ENCODE measurements at regions not wholly inside any gene's neighbourhood (a gene's known extent, or its start where the extent isn't known, plus 50 kb on each side); places are given as distances from the start of the nearest gene placed in this dataset.

GRCh38 chr2:108164318-108164717 lies 75.5 kb upstream of the SULT1C3 start:
- no peaks in the 10 kb centered on the region for H3K27me3 ChIP-seq
- no peak overlapping the region for H3K4me3 ChIP-seq
- no peaks in the 10 kb centered on the region for H3K36me3 ChIP-seq
- no peaks in the 10 kb centered on the region for H3K9me3 ChIP-seq
- no peaks in the 10 kb centered on the region for H3K4me1 ChIP-seq
- no peak overlapping the region for H3K27ac ChIP-seq
- DNase-seq = no peak
- TF ChIP-seq CTCF (IDR thresholded peaks at IDR 0.05) = no peak
- intact Hi-C loops (cut with DNase I; ENCODE audit: low total_unique reads) = no loop called here

GRCh38 chr2:108165729-108166128 lies 74.0 kb upstream of the SULT1C3 start:
- Histone ChIP-seq H3K4me1 (no peaks in the 10 kb centered on the region), H3K27ac (no peak overlapping the region), H3K27me3 (peaks cover 0 to 3% of the 10 kb centered on the region in 2 donors), H3K36me3 (no peaks in the 10 kb centered on the region), H3K4me3 (no peak overlapping the region), H3K9me3 (no peaks in the 10 kb centered on the region)
- intact Hi-C loops (cut with DNase I; ENCODE audit: low total_unique reads) = no loop called here
- no peak for TF ChIP-seq CTCF (IDR thresholded peaks at IDR 0.05)
- no peak for DNase-seq

- intact Hi-C loops (cut with DNase I; ENCODE audit: low total_unique reads) = no loop called here
- Histone ChIP-seq H3K4me1 (no peaks in the 10 kb centered on the region), H3K36me3 (no peaks in the 10 kb centered on the region), H3K27ac (no peak overlapping the region), H3K9me3 (no peaks in the 10 kb centered on the region), H3K4me3 (no peak overlapping the region), H3K27me3 (peaks cover 0 to 3% of the 10 kb centered on the region in 2 donors)
- no peak for DNase-seq
- TF ChIP-seq CTCF (IDR thresholded peaks at IDR 0.05) = no peak
Observed at GRCh38 chr2:108167699-108168098, 72.1 kb upstream of the SULT1C3 start.

- Histone ChIP-seq H3K4me1 (no peaks in the 10 kb centered on the region), H3K36me3 (no peaks in the 10 kb centered on the region), H3K27me3 (peaks cover 0 to 3% of the 10 kb centered on the region in 2 donors), H3K27ac (no peak overlapping the region), H3K9me3 (no peaks in the 10 kb centered on the region), H3K4me3 (no peak overlapping the region)
- TF ChIP-seq CTCF (IDR thresholded peaks at IDR 0.05) = peak in 1 of 2 experiments; percentile 25
- DNase-seq = no peak
- intact Hi-C loops (cut with DNase I; ENCODE audit: low total_unique reads) = no loop called here
Observed at GRCh38 chr2:108169982-108170625, 69.7 kb upstream of the SULT1C3 start.

DNA sequence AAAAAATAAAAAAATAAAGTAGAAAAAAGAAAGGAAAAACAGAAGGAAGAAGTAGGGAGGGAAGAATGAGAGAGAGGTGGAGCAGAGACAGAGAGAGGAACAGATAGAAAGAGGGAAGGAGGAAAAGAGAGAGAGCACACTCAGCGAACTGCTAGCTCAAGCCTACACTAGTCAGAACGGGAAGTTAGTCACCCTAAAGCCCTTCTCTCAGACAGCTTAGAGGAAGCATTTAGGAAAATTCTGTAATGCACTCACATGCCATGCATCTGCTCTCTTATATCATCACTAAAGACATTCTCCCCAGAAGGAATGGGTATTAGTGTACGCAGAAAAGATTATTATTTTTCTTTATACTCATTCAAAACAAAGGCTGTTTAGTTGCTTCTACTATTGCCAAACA lies 68.1 kb upstream of the SULT1C3 start:
- H3K9me3 ChIP-seq = no peaks in the 10 kb centered on the region
- no peak overlapping the region for H3K27ac ChIP-seq
- H3K27me3 ChIP-seq = peaks cover 0 to 3% of the 10 kb centered on the region in 2 donors
- no peak for TF ChIP-seq CTCF (IDR thresholded peaks at IDR 0.05)
- intact Hi-C loops (cut with DNase I; ENCODE audit: low total_unique reads) = no loop called here
- H3K4me1 ChIP-seq = no peaks in the 10 kb centered on the region
- DNase-seq = no peak
- H3K4me3 ChIP-seq = no peak overlapping the region
- no peaks in the 10 kb centered on the region for H3K36me3 ChIP-seq

DNA sequence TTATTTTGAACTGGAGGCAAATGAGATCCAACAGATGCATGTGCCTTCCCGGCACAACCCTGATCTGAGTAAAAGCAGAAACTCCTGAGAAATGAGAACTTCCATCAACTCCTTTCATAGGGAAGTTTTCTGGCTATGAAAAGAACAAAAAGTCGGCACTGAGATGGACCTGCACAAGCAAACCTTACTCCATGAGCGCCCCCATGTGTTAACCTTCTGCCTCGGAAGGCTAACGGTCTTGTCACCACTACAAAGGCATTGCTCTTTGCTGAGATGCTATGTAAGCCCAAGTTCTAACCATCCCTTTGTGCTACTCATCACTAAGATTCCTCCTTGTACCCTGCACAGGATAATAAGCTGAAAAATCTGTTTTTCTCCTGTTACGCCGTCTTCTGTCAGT lies 57.3 kb upstream of the SULT1C3 start:
- no peak for TF ChIP-seq CTCF (IDR thresholded peaks at IDR 0.05)

More for the DNA sequence above, 57.3 kb upstream of the SULT1C3 start:
- Histone ChIP-seq H3K4me1 (no peaks in the 10 kb centered on the region), H3K9me3 (no peaks in the 10 kb centered on the region), H3K4me3 (no peak overlapping the region), H3K36me3 (no peaks in the 10 kb centered on the region), H3K27me3 (no peaks in the 10 kb centered on the region), H3K27ac (no peak overlapping the region)
- intact Hi-C loops (cut with DNase I; ENCODE audit: low total_unique reads) = no loop called here
- DNase-seq = no peak
